Lower leg skin (tissue), 3 donors: ENCODE measurements at regions not wholly inside any gene's neighbourhood (a gene's known extent, or its start where the extent isn't known, plus 50 kb on each side); places are given as distances from the start of the nearest gene placed in this dataset.

Experiments used
- CTCF ChIP-seq, 3 donors: fragments of 450-650 bp; IDR thresholded peaks; one replicate each; pipeline ENCODE4 v1.5.1; 2016; ENCODE audit warnings: antibody characterized with exemption in 3 of 3, mild to moderate bottlenecking in 3 of 3, moderate library complexity in 2 of 3
- POLR2A ChIP-seq, 2 donors: fragments of 450-650 bp; IDR thresholded peaks; one replicate each; pipeline ENCODE4 v1.6.1; 2016 to 2017; ENCODE audit warnings: antibody characterized with exemption in 2 of 2, mild to moderate bottlenecking in 1 of 2, moderate library complexity in 1 of 2

DNA sequence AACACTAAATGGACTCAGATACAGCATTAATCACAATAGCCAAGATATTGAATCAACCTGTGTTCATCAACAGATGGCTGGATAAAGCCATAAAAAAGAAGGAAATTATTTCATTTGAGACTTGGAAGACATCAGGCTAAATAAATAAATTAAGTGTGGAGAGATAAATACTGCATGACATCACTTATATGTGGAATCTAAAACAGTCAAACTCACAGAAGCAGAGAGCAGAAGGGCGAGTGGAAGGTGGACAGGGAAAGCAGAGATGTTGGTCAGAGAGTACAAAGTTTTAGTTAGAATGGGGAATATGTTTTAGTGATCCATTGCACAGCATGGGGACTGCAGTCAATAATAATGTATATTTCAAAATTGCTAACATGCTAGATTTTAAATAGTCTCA lies 207.2 kb downstream of the VAPA start:
- no peak for TF ChIP-seq CTCF (IDR thresholded peaks at IDR 0.05)
- no peak for TF ChIP-seq POLR2A (IDR thresholded peaks at IDR 0.05)
